DND-41 (cell line): ENCODE measurements at regions not wholly inside any gene's neighbourhood (a gene's known extent, or its start where the extent isn't known, plus 50 kb on each side); places are given as distances from the start of the nearest gene placed in this dataset.
A peak's percentile ranks its signal among the peaks of the same experiment; 100 is the strongest.

Experiments used
- ATAC-seq: fragments of 200-7000 bp; cut with Tn5 transposase; 3 replicates; pipeline ENCODE4 v1.9.1; 2021; ENCODE audit warnings: low read depth; ENCODE audit not compliant: insufficient read depth
- DNase-seq: peaks from one replicate; pipeline ENCODE4 v3.0.0-alpha.2; 2020
- H2AFZ ChIP-seq: 2 replicates; pipeline ENCODE4 v1.6.0; 2012; ENCODE audit warnings: low read depth, low read length
- H3K27ac ChIP-seq: 2 replicates; pipeline ENCODE4 v1.5.1; 2012; ENCODE audit warnings: low read length, inconsistent platforms
- H3K27me3 ChIP-seq: fragments of 200-600 bp; sonication (generic); 2 replicates; pipeline ENCODE4 v1.6.0; 2012; ENCODE audit warnings: low read length, mild to moderate bottlenecking, inconsistent platforms; ENCODE audit not compliant: insufficient read depth, poor library complexity
- H3K36me3 ChIP-seq: 2 replicates; pipeline ENCODE4 v1.5.1; 2012; ENCODE audit warnings: low read length, inconsistent platforms; ENCODE audit not compliant: insufficient read depth
- H3K4me1 ChIP-seq: 2 replicates; pipeline ENCODE4 v1.5.1; 2012; ENCODE audit warnings: mild to moderate bottlenecking, low read length; ENCODE audit not compliant: insufficient read depth
- H3K4me2 ChIP-seq: 2 replicates; pipeline ENCODE4 v1.6.0; 2012; ENCODE audit warnings: mild to moderate bottlenecking, moderate library complexity, low read length, inconsistent platforms; ENCODE audit not compliant: insufficient read depth
- H3K4me3 ChIP-seq, 2 experiments: fragments of 200-600 bp in 1 of 2; shearing (Covaris generic) in 1 of 2; 2 replicates each; pipeline ENCODE4 v1.5.1; 2012 to 2016; ENCODE audit warnings: inconsistent platforms in 2 of 2, low read length in 2 of 2, mild to moderate bottlenecking in 2 of 2, low read depth in 1 of 2, moderate library complexity in 1 of 2
- H3K79me2 ChIP-seq: 2 replicates; pipeline ENCODE4 v1.6.0; 2012; ENCODE audit warnings: low read length, inconsistent platforms; ENCODE audit not compliant: insufficient read depth
- H3K9ac ChIP-seq: 2 replicates; pipeline ENCODE4 v1.6.0; 2012; ENCODE audit warnings: low read depth, mild to moderate bottlenecking, inconsistent platforms, low read length, moderate library complexity
- H3K9me3 ChIP-seq: 2 replicates; pipeline ENCODE4 v1.5.1; 2012; ENCODE audit warnings: low read length, moderate library complexity, mild to moderate bottlenecking, inconsistent platforms; ENCODE audit not compliant: insufficient read depth, severe bottlenecking
- H4K20me1 ChIP-seq: 2 replicates; pipeline ENCODE4 v1.6.0; 2012; ENCODE audit warnings: low read length; ENCODE audit not compliant: insufficient read depth
- EZH2 ChIP-seq: IDR thresholded peaks from 3 replicates; pipeline ENCODE4 v1.6.1; 2012; ENCODE audit warnings: borderline replicate concordance, low read depth, mild to moderate bottlenecking, moderate library complexity, low read length, inconsistent platforms; ENCODE audit not compliant: severe bottlenecking
- TF ChIP-seq, protein P1 (sequence below): IDR thresholded peaks from 2 replicates; pipeline ENCODE4 v1.5.1; 2012; ENCODE audit warnings: borderline replicate concordance, low read length, moderate library complexity, mild to moderate bottlenecking; ENCODE audit not compliant: poor library complexity, severe bottlenecking; ENCODE audit errors: extremely low read depth

DNA sequence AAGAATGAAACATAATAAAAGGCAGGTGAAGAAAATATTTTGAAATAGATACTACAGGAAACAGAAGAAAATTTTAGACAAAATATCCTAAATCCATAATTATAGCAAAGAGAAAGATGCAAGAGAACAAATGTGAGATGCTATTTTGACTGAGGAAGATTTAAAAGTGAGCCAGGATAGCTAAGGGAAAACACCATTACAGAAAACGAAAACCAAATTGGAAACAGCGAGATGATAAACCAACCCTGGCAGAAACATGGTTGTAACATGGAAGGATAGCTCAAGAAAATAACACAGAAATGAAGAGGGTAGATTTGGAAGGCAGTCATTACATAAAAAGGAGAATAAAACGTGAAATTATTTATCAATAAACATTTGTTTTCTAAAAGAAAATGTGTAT is 267.2 kb upstream of the NREP start:
- H3K4me3 ChIP-seq: no peak overlapping the region
- no peak overlapping the region for H3K4me2 ChIP-seq
- ATAC-seq (no peak), DNase-seq (no peak)
- H4K20me1 ChIP-seq: no peaks in the 10 kb centered on the region
- TF ChIP-seq, protein P1, sequence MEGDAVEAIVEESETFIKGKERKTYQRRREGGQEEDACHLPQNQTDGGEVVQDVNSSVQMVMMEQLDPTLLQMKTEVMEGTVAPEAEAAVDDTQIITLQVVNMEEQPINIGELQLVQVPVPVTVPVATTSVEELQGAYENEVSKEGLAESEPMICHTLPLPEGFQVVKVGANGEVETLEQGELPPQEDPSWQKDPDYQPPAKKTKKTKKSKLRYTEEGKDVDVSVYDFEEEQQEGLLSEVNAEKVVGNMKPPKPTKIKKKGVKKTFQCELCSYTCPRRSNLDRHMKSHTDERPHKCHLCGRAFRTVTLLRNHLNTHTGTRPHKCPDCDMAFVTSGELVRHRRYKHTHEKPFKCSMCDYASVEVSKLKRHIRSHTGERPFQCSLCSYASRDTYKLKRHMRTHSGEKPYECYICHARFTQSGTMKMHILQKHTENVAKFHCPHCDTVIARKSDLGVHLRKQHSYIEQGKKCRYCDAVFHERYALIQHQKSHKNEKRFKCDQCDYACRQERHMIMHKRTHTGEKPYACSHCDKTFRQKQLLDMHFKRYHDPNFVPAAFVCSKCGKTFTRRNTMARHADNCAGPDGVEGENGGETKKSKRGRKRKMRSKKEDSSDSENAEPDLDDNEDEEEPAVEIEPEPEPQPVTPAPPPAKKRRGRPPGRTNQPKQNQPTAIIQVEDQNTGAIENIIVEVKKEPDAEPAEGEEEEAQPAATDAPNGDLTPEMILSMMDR: no peak
- TF ChIP-seq EZH2: no peak
- H3K27ac ChIP-seq: no peak overlapping the region
- H3K27me3 ChIP-seq: no peaks in the 10 kb centered on the region
- no peaks in the 10 kb centered on the region for H3K9me3 ChIP-seq
- H3K4me1 ChIP-seq: 0 out of 2 replicates have a peak, but pooled peaks cover 5% of the 10 kb centered on the region
- no peaks in the 10 kb centered on the region for H3K79me2 ChIP-seq
- H2AFZ ChIP-seq: no peak overlapping the region
- H3K9ac ChIP-seq: no peak overlapping the region
- H3K36me3 ChIP-seq: no peaks in the 10 kb centered on the region

- no peak overlapping the region for H3K9ac ChIP-seq
- 0 out of 2 replicates have a peak, but pooled peaks cover 5% of the 10 kb centered on the region for H3K4me1 ChIP-seq
- H3K36me3 ChIP-seq: no peaks in the 10 kb centered on the region
- H3K79me2 ChIP-seq: no peaks in the 10 kb centered on the region
- no peak for DNase-seq
- H4K20me1 ChIP-seq: no peaks in the 10 kb centered on the region
- no peaks in the 10 kb centered on the region for H3K9me3 ChIP-seq
- ATAC-seq: peak; percentile 45; the same call in 1 of the 3 replicates
- no peaks in the 10 kb centered on the region for H3K27me3 ChIP-seq
- H3K4me3 ChIP-seq: no peak overlapping the region
- no peak overlapping the region for H3K27ac ChIP-seq
- H2AFZ ChIP-seq: no peak overlapping the region; the same call in 1 of the 2 replicates
- no peak for TF ChIP-seq EZH2
- TF ChIP-seq, protein P1: no peak
- H3K4me2 ChIP-seq: no peak overlapping the region
These were observed 266.8 kb upstream of the NREP start for GRCh38 chr5:112023766-112024165.

- no peaks in the 10 kb centered on the region for H3K27me3 ChIP-seq
- DNase-seq: no peak
- H3K36me3 ChIP-seq: no peaks in the 10 kb centered on the region
- 0 out of 2 replicates have a peak, but pooled peaks cover 4% of the 10 kb centered on the region for H3K4me1 ChIP-seq
- H3K9ac ChIP-seq: no peak overlapping the region
- H3K4me2 ChIP-seq: no peak overlapping the region
- no peaks in the 10 kb centered on the region for H4K20me1 ChIP-seq
- ATAC-seq: no peak
- H2AFZ ChIP-seq: no peak overlapping the region
- H3K27ac ChIP-seq: no peak overlapping the region
- H3K9me3 ChIP-seq: no peaks in the 10 kb centered on the region
- TF ChIP-seq EZH2: no peak
- TF ChIP-seq, protein P1: no peak
- no peak overlapping the region for H3K4me3 ChIP-seq
- no peaks in the 10 kb centered on the region for H3K79me2 ChIP-seq
These were observed 261.9 kb upstream of the NREP start for GRCh38 chr5:112018846-112019245.

GRCh38 chr5:112016980-112017379 is 260.0 kb upstream of the NREP start:
- no peaks in the 10 kb centered on the region for H3K9me3 ChIP-seq
- ATAC-seq: no peak
- no peaks in the 10 kb centered on the region for H3K4me1 ChIP-seq

More at GRCh38 chr5:112016980-112017379, 260.0 kb upstream of the NREP start:
- no peak for TF ChIP-seq EZH2
- TF ChIP-seq, protein P1: no peak
- Histone ChIP-seq H3K79me2 (no peaks in the 10 kb centered on the region), H3K9ac (no peak overlapping the region), H4K20me1 (no peaks in the 10 kb centered on the region), H3K4me3 (no peak overlapping the region), H3K4me2 (no peak overlapping the region), H3K27ac (no peak overlapping the region), H3K27me3 (no peaks in the 10 kb centered on the region), H2AFZ (no peak overlapping the region), H3K36me3 (no peaks in the 10 kb centered on the region)
- no peak for DNase-seq
